Sigmoid colon (tissue), 4 donors: ENCODE measurements at regions not wholly inside any gene's neighbourhood (a gene's known extent, or its start where the extent isn't known, plus 50 kb on each side); places are given as distances from the start of the nearest gene placed in this dataset.

Experiments used
- EP300 ChIP-seq, 4 donors: sonication (generic); formaldehyde crosslinking; IDR thresholded peaks; one replicate each; pipeline ENCODE4 v1.6.1; 2017; ENCODE audit warnings: antibody characterized with exemption in 4 of 4
- POLR2A ChIP-seq, 2 donors: fragments of 450-650 bp; IDR thresholded peaks; one replicate each; pipeline ENCODE4 v1.6.1; 2016; ENCODE audit warnings: antibody characterized with exemption in 2 of 2, mild to moderate bottlenecking in 2 of 2, moderate library complexity in 2 of 2
- POLR2AphosphoS5 ChIP-seq, 4 donors: sonication (generic); formaldehyde crosslinking; IDR thresholded peaks; one replicate each; pipeline ENCODE4 v1.6.1; 2017; ENCODE audit warnings: antibody characterized with exemption in 4 of 4
- TF ChIP-seq, protein P1 (sequence below), 4 experiments: fragments of 450-650 bp in 3 of 4; fragments of 200-600 bp in 1 of 4; IDR thresholded peaks; one replicate each; pipeline ENCODE4 v1.5.1; 2016 to 2019; ENCODE audit warnings: antibody characterized with exemption in 4 of 4, mild to moderate bottlenecking in 3 of 4, moderate library complexity in 2 of 4

DNA sequence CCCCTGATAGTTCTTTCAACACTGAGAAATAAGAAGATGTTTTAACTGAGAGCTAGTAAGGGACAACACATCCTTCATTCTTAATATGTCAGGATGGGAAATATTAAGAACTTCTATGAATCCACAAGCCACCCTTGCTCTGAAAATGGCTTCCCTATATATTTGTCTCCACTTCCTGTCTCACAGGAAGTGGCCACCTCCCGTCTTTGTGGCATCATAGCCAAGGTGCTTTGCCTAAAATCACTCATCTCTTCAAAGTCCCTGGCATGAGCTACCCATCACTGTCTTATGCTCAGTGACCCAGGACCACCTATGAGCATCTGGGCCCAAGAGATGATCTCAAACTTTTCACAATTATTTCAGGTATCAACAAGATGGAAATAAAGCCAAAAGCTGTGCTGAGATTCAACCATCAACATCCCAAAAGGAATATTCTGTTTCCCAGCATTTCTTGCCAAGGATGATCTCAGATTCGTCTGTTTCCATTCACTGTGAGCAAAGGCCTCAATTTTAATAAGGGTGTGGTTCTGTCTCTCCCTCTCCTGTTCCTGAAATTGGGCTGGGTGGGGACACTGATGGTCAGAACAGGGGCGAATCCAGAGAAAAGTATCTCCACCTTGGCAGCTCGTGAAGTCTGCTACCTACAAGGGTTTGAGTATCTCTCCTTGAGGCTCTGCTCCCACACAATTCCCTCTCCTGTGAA, 493.9 kb downstream of the MN1 start:
- TF ChIP-seq, protein P1, sequence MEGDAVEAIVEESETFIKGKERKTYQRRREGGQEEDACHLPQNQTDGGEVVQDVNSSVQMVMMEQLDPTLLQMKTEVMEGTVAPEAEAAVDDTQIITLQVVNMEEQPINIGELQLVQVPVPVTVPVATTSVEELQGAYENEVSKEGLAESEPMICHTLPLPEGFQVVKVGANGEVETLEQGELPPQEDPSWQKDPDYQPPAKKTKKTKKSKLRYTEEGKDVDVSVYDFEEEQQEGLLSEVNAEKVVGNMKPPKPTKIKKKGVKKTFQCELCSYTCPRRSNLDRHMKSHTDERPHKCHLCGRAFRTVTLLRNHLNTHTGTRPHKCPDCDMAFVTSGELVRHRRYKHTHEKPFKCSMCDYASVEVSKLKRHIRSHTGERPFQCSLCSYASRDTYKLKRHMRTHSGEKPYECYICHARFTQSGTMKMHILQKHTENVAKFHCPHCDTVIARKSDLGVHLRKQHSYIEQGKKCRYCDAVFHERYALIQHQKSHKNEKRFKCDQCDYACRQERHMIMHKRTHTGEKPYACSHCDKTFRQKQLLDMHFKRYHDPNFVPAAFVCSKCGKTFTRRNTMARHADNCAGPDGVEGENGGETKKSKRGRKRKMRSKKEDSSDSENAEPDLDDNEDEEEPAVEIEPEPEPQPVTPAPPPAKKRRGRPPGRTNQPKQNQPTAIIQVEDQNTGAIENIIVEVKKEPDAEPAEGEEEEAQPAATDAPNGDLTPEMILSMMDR (IDR thresholded peaks at IDR 0.05) = no peak
- TF ChIP-seq POLR2A (IDR thresholded peaks at IDR 0.05) = no peak
- no peak for TF ChIP-seq POLR2AphosphoS5 (IDR thresholded peaks at IDR 0.05)
- no peak for TF ChIP-seq EP300 (IDR thresholded peaks at IDR 0.05)
